ENCODE measurements at regions not wholly inside any gene's neighbourhood (a gene's known extent, or its start where the extent isn't known, plus 50 kb on each side); places are given as distances from the start of the nearest gene placed in this dataset.

DNA sequence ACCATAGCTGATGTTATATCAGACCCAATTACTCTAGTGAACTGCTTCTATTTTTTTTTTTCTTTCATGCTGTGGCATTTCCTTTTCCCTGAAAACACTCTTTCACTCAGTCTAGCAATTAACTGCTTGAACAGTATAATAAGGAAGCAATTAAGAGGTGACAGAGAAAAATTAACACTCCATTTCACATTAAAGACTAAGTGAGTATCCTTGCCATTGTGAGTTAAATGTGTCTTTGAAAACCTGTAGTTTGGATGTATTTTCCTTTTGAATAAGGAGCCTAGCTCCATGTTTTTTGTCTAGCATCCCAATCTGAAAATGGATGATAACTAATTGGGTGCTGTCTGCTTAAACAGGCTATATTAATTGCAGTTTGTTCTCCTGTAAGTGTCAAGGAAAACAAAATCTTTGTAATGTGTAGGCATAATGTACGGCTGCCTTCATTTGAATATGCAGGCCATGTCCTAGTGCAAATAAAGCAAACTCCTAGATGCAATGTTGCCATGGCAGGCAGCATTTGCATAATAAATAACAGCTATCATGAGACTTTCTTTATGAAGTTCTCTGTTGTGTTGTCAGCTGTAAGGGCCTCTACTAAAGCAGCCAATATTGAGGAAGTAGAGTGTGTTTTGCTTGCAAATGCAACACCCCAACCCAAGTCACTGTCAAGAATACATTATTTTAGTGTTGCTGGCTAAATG, 416.7 kb downstream of the ZIC3 start:
- DNase-seq: no peak
- no peak for TF ChIP-seq CTCF (IDR thresholded peaks at IDR 0.05; ENCODE audit: low read depth, low read length, missing control alignments)
- H3K36me3 ChIP-seq (replicated peaks): no peaks in the 10 kb centered on the region
- in situ Hi-C loops (cut with HindIII; ENCODE audit: low pct_ligation_motif_present, low sequenced_read_pairs): no loop called here
- no peak overlapping the region for H3K4me3 ChIP-seq (ENCODE audit: low read depth, low read length)
- no peaks in the 10 kb centered on the region for H3K27me3 ChIP-seq (replicated peaks)
- H3K27ac ChIP-seq: no peak overlapping the region

- TF ChIP-seq CTCF (IDR thresholded peaks at IDR 0.05; ENCODE audit: low read depth, low read length, missing control alignments): no peak
- no peaks in the 10 kb centered on the region for H3K27me3 ChIP-seq (replicated peaks)
- in situ Hi-C loops (cut with HindIII; ENCODE audit: low pct_ligation_motif_present, low sequenced_read_pairs): no loop called here
- no peak overlapping the region for H3K27ac ChIP-seq
- DNase-seq: no peak
- no peaks in the 10 kb centered on the region for H3K36me3 ChIP-seq (replicated peaks)
- H3K4me3 ChIP-seq (ENCODE audit: low read depth, low read length): no peak overlapping the region
Measured at GRCh38 chrX:137988470-137988869, 422.5 kb downstream of the ZIC3 start.

DNA sequence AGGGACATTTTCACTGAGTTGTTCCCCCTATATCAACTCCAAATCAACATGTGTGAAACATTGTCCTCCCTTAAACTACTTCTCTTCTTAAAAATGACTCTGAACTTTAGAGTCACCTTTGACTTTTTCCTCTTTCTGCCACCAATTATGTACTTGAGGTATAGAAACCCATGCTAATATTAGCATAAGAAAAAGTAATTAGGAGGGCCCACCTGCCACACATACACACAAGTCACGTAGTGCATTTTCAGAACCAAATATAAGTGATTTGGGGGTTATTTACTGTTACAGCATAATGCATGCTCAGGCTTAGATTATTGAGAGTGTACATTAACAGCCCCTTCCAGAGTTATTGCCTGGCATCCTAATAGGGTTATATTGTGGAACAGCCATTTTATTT, 432.7 kb downstream of the ZIC3 start:
- no peak overlapping the region for H3K27ac ChIP-seq
- DNase-seq: no peak
- no peaks in the 10 kb centered on the region for H3K36me3 ChIP-seq (replicated peaks)
- no peak for TF ChIP-seq CTCF (IDR thresholded peaks at IDR 0.05; ENCODE audit: low read depth, low read length, missing control alignments)
- in situ Hi-C loops (cut with HindIII; ENCODE audit: low pct_ligation_motif_present, low sequenced_read_pairs): no loop called here
- no peaks in the 10 kb centered on the region for H3K27me3 ChIP-seq (replicated peaks)
- no peak overlapping the region for H3K4me3 ChIP-seq (ENCODE audit: low read depth, low read length)

DNA sequence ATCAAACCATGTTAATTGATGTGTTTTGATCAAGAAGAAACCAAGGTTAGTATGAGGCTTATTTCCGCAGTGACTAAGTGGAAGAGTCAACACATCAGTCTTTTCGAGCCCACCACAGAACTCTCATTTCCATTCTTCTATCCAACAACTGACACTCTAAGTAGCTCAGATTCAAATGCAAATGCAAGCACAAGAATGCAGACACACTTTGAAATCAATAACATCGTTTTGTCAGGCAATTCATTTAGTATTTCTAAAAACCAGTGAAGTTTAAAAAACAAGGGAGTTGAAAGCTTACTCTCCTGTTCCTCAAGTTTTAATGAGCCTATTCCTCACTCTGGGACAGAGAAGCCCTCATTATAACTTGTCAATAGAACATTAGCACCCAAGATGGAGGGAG, 433.1 kb downstream of the ZIC3 start:
- no peak for DNase-seq
- in situ Hi-C loops (cut with HindIII; ENCODE audit: low pct_ligation_motif_present, low sequenced_read_pairs): no loop called here
- Histone ChIP-seq H3K27me3 (replicated peaks) (no peaks in the 10 kb centered on the region), H3K27ac (no peak overlapping the region), H3K4me3 (ENCODE audit: low read depth, low read length) (no peak overlapping the region), H3K36me3 (replicated peaks) (no peaks in the 10 kb centered on the region)
- no peak for TF ChIP-seq CTCF (IDR thresholded peaks at IDR 0.05; ENCODE audit: low read depth, low read length, missing control alignments)

GRCh38 chrX:137999552-137999951, 433.6 kb downstream of the ZIC3 start:
- H3K27ac ChIP-seq: no peak overlapping the region
- TF ChIP-seq CTCF (IDR thresholded peaks at IDR 0.05; ENCODE audit: low read depth, low read length, missing control alignments): no peak
- no peak overlapping the region for H3K4me3 ChIP-seq (ENCODE audit: low read depth, low read length)
- in situ Hi-C loops (cut with HindIII; ENCODE audit: low pct_ligation_motif_present, low sequenced_read_pairs): no loop called here
- no peaks in the 10 kb centered on the region for H3K36me3 ChIP-seq (replicated peaks)
- H3K27me3 ChIP-seq (replicated peaks): no peaks in the 10 kb centered on the region
- DNase-seq: no peak

GRCh38 chrX:138001226-138001625, 435.3 kb downstream of the ZIC3 start:
- in situ Hi-C loops (cut with HindIII; ENCODE audit: low pct_ligation_motif_present, low sequenced_read_pairs): no loop called here
- TF ChIP-seq CTCF (IDR thresholded peaks at IDR 0.05; ENCODE audit: low read depth, low read length, missing control alignments): no peak
- Histone ChIP-seq H3K27me3 (replicated peaks) (no peaks in the 10 kb centered on the region), H3K27ac (no peak overlapping the region), H3K36me3 (replicated peaks) (no peaks in the 10 kb centered on the region), H3K4me3 (ENCODE audit: low read depth, low read length) (no peak overlapping the region)
- DNase-seq: no peak
